ENCODE measurements at regions not wholly inside any gene's neighbourhood (a gene's known extent, or its start where the extent isn't known, plus 50 kb on each side); places are given as distances from the start of the nearest gene placed in this dataset.

DNA sequence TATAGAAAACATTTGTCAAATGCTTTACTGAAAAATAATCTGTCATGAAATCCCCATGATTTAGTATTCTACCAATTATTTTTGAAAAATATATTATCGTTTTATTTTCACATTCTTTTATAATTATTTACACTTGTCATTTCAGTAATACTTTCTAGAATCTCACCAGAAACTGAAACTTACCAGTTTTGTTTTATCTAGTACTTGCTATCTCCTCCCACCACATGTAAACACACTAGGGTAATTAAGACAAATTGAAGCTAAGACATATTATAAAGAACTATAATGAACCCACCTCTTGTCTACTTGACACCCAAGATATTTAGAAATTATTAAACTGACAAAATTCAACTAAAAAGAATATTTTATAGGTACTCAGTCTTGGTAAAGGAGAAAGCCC is 51.5 kb upstream of the GRM3 start:
- H3K4me3 ChIP-seq (replicated peaks; ENCODE audit: low read depth, low read length), result no peak overlapping the region
- DNase-seq (ENCODE audit: low read depth), result no peak
- TF ChIP-seq, protein P1, sequence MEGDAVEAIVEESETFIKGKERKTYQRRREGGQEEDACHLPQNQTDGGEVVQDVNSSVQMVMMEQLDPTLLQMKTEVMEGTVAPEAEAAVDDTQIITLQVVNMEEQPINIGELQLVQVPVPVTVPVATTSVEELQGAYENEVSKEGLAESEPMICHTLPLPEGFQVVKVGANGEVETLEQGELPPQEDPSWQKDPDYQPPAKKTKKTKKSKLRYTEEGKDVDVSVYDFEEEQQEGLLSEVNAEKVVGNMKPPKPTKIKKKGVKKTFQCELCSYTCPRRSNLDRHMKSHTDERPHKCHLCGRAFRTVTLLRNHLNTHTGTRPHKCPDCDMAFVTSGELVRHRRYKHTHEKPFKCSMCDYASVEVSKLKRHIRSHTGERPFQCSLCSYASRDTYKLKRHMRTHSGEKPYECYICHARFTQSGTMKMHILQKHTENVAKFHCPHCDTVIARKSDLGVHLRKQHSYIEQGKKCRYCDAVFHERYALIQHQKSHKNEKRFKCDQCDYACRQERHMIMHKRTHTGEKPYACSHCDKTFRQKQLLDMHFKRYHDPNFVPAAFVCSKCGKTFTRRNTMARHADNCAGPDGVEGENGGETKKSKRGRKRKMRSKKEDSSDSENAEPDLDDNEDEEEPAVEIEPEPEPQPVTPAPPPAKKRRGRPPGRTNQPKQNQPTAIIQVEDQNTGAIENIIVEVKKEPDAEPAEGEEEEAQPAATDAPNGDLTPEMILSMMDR (IDR thresholded peaks at IDR 0.05; ENCODE audit: low read length, missing control alignments), result no peak

DNA sequence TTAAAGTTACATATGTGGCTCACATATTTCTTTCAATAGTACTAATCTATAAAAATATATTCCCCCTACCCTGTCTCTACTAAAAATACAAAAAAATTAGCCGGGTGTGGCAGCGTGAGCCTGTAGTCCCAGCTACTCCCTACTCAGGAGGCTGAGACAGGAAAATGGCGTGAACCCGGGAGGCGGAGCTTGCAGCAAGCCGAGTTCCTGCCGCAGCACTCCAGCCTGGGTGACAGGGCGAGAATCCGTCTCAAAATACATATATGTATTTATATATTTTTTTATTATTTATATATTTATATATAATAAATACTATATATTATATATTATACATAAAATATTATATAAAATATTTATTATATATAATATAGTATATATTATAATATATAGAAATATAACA is 69.7 kb upstream of the GRM3 start:
- TF ChIP-seq, protein P1 (IDR thresholded peaks at IDR 0.05; ENCODE audit: low read length, missing control alignments), result no peak
- no peak overlapping the region for H3K4me3 ChIP-seq (replicated peaks; ENCODE audit: low read depth, low read length)
- no peak for DNase-seq (ENCODE audit: low read depth)

DNA sequence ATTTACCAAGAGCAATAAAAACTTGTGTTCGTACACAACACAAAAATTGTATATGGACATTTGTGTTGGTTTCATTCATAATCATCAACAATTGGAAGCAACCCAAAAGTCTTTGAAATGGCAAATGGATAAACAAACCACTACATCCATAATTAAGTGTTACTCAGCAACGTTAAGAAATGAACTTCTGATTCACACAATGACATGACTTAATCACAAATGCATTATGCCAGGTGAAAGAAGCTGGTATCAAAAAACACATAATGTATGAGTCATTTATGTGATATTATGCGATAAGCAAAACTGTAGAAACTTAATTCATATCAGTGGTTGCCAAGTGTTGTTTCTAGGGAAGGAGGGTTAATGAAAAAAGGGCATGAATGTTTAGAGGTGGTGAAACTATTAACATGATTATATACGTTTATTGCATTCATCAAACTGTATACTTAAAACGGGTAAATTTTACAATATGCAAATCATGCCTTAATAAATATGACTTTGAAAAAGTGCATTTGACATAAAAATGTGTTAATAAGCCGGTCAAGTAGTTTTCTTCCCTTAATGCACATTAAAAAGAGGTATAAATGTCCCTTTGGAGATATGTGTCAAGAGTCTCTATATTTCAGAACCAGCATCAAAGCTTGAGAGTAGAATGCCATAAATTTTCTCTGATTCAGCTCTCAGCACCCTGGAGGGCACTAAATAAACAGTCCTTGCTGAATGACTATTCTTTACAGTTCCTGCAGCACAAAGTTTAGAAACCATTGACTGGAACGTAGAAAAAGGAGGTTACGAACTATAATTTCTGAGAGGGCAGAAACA is 84.8 kb upstream of the GRM3 start:
- no peak overlapping the region for H3K4me3 ChIP-seq (replicated peaks; ENCODE audit: low read depth, low read length)
- no peak for DNase-seq (ENCODE audit: low read depth)
- TF ChIP-seq, protein P1 (IDR thresholded peaks at IDR 0.05; ENCODE audit: low read length, missing control alignments), result no peak

DNA sequence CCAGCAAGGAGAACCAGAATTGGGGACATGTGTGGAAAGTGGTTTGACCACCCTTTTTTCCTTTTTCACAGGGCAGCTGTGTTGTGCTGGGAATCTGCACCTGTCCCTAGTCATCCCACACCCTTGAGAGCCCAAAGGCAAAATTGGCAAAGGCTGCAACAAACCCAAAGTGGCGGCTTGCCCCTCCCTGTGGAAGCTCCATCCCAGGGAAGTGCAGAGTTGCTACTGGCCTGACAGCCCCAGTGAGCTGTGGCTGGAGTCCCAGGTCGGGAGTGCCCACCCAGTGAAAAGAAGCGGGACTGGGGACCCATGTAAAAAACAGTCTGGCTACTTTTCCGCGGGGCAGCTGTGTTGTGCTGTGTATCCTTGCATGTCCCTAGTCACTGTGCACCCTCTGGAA is 109.1 kb upstream of the GRM3 start:
- no peak for DNase-seq (ENCODE audit: low read depth)
- TF ChIP-seq, protein P1 (IDR thresholded peaks at IDR 0.05; ENCODE audit: low read length, missing control alignments), result no peak
- no peak overlapping the region for H3K4me3 ChIP-seq (replicated peaks; ENCODE audit: low read depth, low read length)

DNA sequence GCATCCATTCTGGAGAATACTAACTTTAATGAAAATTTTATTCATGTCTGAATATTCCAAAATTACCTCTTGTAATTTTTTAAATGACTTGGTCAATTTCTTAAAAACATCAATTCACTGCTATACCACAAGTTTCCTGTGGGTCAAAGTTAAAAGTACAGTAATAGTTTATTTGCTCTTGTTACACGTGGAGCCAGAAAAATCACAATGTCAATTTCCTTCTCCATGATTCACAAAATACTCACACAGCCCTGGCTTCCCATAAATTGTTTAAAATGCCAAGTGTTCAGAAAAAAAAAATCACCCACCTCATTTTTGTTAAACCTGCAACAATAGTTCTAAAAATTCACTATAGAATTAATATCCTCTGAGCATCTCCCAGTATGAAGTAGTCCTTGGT is 139.5 kb upstream of the GRM3 start:
- no peak for DNase-seq (ENCODE audit: low read depth)

DNA sequence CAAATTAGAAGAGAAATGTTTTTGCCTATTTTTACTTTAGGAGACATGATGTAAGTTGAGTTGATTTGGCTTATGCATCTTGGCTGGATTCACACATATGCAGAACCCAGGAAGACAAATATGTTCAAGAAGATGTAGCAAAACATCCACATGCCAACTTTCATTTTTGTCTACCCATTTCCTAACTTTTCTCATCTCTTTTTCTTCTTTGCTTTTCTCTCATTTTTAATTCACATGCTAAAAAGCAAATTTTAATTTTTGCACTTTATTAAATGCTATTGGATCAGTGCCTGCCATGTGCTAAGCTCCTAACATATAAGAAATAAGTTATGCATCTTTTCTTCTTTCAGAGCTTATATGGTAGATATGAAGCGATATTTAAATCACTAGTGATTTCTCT is 143.7 kb upstream of the GRM3 start:
- no peak for DNase-seq (ENCODE audit: low read depth)
- H3K4me3 ChIP-seq (replicated peaks; ENCODE audit: low read depth, low read length), result no peak overlapping the region
- TF ChIP-seq, protein P1 (IDR thresholded peaks at IDR 0.05; ENCODE audit: low read length, missing control alignments), result no peak

More for the DNA sequence above, 139.5 kb upstream of the GRM3 start:
- TF ChIP-seq, protein P1 (IDR thresholded peaks at IDR 0.05; ENCODE audit: low read length, missing control alignments), result no peak
- no peak overlapping the region for H3K4me3 ChIP-seq (replicated peaks; ENCODE audit: low read depth, low read length)

DNA sequence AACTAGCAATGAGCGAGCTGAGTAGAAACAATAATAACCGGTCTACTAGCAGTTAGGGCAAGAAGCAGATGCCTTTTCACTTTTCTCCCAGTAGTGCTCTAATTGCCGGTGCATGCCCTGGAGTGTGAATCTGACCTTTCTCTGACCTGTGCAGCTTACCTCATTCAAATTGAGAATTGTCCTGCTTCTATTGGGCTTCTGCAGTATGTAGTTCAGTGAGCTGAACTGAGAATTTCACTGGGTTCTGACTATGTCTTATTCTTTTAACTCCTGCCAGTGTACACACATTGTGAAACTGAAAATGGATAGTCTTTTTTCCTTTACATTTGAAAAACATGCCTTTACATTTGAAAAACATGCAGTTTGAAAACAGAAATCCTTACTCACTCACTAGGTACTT is 157.9 kb upstream of the GRM3 start:
- TF ChIP-seq, protein P1 (IDR thresholded peaks at IDR 0.05; ENCODE audit: low read length, missing control alignments), result no peak
- no peak for DNase-seq (ENCODE audit: low read depth)
- no peak overlapping the region for H3K4me3 ChIP-seq (replicated peaks; ENCODE audit: low read depth, low read length)
